Umbilical cord (tissue), 1 donor: ENCODE measurements at regions not wholly inside any gene's neighbourhood (a gene's known extent, or its start where the extent isn't known, plus 50 kb on each side); places are given as distances from the start of the nearest gene placed in this dataset.

Experiments used
- DNase-seq: peaks from one replicate; pipeline ENCODE4 v3.0.0-alpha.2; 2015; ENCODE audit warnings: low spot score

- DNase-seq: no peak
Measured at GRCh38 chr16:60563166-60563565, 1473.1 kb downstream of the CDH8 start.

DNA sequence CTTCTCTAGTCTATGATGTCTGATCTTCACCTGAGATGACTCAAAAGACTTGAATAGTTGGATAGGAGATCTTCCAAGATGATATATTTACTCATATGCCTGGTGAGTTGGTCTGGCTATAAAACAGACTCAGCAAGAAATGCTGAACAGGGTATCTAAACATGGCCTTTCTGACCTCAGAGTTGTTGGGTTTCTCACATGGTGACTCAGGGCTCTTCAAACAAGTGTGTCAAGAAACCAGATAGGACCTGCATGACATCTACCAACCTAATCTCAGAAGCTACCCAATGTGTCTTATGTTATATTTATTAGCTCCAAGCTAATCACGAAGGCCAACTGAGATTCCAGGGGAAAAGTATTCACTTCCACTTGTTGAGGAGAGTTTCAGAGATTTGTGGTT is 1477.3 kb downstream of the CDH8 start:
- no peak for DNase-seq

DNA sequence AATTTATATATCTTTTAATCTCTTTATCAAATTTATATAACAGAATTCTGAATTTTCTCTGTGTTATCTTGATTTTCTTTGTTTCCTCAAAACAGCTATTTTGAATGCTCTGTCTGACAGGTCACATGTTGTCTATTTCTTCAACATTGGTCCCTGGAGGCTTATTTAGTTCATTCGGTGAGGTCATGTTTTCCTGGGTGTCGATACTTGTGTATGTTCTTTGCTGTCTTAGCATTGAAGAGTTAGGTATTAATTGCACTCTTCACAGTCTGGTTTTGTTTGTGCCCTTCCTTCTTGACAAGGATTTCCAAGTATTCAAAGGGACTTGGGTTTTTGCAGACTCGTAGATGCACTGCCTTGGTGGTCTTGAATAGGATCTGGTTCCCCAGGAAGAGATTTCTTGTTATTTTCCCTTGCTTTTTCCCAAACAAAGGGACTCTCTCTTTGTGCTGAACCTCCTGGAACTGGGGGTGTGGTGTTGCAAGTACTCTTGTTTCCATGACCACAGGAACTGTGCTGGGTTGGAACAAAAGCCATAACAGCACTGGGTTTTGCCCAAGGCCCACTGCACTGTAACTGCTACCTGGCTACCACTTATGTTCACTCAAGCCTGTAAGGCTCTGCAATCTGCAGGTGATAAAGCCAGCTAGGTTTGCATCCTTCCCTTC is 1483.0 kb downstream of the CDH8 start:
- DNase-seq: no peak

DNA sequence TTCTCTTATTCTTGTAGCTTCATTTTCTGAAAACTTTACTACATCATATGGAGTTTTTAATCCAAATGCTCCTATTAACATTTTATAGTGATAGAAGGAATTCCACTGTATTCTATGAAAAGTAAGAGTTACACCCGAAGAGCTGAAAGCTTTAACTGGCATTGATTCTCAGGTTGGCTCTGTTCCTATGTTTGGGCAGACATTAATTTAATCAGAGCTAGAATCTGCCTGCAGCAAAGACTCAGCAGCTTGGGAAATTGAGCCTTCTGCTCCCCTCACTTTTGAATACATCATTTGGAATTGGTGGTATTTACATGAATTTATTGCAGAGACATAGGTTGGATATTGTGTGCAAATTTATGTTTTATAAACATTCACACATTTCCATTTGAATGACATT is 1494.7 kb downstream of the CDH8 start:
- DNase-seq: no peak

DNA sequence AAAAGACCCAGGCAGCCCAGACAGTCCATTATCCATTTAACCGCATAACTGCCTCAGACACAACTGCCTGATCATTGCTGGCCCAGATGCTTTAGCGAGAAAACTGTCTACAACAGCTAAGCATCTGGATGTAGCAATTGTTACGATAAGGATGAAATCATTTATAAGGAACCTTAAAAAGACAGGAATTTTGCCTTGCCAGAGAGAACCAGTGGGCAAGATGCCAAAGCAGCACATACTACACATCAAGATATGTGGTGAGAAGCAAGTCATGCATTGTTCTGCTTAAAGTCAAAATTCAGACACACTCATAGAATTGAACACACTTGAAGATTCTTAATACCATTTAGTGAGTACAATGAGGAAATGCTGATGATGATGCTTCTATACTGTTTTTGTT is 1525.3 kb downstream of the CDH8 start:
- DNase-seq: no peak

- no peak for DNase-seq
Measured at GRCh38 chr16:60510208-60510607, 1526.0 kb downstream of the CDH8 start.

- no peak for DNase-seq
Measured at GRCh38 chr16:60491273-60491672, 1545.0 kb downstream of the CDH8 start.

DNA sequence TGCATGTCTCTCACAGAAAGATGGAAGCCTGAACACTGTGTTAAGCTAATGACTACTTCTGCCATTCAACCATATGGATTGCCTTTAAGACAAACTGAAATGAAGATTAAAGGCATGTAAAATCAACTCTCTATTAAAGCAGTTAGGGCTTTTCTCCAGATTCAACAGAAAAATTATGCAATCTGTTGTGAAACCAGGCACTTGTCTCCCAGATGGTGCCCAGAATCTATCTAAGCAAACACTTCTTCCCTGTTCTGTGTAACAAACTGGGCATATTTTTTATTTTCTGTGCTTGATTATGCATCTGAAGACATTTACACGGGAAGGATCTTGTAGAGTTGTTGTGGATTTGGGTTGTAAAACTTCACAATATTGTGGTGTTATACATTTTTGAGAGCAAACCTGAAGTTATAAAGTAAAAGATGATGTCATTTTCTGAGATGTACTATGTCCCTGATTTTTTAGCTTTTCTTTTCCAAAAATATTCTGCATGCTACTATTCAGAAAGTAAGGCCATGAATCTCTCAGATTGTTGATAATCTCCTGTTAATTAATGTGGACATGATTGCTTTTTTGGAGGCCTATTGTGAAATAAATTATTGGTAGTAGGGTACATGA is 1550.3 kb downstream of the CDH8 start:
- DNase-seq: no peak

DNA sequence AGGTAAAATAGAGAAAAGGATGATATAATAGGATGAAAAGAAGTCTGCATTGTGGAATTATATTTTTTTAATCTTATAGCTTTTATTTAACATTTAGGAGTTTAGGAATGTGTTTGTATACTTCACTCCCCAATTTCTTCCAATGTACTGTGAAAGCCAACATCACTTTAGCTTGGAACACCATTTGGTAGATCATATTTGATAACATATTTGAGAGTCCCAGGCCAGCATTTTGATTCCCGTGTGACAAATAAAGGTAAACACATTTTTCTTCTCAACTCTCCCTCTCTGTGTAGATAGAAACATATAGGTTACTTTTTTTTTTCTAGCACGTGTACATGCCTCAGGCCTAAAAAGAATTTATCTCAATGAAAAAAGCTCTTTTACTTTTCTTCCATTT is 1551.3 kb downstream of the CDH8 start:
- no peak for DNase-seq

DNA sequence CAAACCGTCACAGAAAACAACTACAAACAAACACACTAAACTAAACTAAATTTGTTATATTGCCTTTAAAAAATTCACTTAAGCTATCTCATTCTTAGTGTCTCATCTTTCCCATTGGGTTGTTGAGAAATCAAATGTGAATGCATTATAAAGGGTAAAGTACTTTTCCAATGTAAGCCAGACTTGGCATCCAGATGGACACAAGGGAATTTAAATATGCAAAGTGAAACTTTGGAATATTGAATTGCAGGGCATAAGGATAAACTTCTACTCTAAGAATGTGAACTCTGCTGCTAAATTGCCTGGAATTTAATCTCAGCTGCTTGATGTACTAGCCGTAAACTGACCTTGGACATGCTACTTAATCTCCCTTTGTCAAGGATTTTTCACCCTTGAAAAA is 1554.6 kb downstream of the CDH8 start:
- DNase-seq: no peak

GRCh38 chr16:60478810-60479209 is 1557.4 kb downstream of the CDH8 start:
- DNase-seq: no peak

DNA sequence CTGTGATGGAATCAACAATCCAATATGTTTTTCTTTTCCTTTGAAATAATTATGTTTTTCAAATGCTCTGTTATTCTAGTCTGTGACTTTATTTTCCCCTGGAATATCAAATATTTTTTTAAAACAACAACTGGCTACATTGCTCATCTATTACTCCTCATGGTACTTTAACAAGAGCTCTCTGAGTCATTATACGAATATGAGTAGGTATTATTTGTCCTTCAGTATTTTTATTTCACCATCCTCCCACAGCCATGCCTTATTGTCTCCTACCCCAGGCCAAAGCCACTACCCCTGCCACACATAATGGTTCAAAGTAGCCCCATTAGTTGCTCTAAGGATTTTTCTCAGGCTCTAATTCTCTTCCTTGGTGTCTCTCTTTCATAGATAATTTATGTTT is 1572.3 kb downstream of the CDH8 start:
- DNase-seq: no peak

DNA sequence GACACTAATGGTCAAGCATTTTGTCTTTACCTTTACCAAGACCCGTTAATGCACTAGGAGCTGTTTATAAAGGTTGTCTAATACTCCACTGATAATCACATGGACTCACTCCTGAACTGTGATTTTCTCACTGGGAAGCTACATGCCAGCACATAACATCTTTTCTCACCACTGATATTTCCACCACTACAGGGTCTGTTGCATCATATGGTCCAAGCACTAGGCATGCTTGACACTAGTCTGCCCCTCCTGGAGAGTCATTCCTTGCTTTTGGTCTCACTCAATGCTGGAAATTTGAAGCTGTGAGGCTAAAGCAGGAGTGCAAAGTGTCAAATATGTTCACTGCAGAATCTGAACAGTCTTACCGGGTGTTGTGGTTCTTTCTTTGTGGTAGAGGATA is 1576.8 kb downstream of the CDH8 start:
- DNase-seq: no peak

GRCh38 chr16:60458255-60458654 is 1578.0 kb downstream of the CDH8 start:
- DNase-seq: no peak

DNA sequence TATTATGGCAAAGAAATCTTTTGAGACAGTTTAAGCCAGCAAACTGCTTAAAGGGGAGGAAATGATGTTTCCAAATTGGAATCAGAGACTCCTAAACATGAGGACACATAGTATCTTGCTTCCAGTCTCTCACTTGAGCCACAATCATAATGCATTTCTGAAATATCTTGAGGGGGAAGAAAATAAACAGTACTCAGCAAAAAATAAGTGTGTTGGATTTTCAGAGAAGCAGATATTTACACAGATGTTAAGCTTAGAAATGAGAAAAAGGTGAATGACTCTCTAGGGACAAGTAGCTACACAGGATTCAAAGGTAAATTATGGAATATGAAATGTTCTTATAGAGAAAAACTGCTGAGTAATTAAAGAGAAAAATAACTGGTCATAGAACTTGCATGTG is 1583.6 kb downstream of the CDH8 start:
- DNase-seq: no peak

DNA sequence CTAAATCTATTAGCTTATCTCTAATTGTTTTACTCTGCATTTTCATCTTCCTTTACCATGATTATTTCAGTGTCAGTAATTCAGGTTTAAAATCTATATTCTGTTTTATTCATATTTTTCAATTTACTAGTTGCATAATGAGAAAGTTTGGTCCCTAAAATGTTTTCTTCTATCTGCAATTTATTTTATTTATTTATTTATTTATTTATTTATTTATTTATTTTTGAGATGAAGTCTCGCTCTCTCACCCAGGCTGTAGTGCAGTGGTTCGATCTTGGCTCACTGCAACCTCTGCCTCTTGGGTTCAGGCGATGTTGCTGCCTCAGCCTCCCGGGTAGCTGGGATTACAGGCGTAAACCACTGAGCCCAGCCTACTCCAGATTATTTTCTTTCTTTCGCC is 1597.3 kb downstream of the CDH8 start:
- DNase-seq: no peak

DNA sequence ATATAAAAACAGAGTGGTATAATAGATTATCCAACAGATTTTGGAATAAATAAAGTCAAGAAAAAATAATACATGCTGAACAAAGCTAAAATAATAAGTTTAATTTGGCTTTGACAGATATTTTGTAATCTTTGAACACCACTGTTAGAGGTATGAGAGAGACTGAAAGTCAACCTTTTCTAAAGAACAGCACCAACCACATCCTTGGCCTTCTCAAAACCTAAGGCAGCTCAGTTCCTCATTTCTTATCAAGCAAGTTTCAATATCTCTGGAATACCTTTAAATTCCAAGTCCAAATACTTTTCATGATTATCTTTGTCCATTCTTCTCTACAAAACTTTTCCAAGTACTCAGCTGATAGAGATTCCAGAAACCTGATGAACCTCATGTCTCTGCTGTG is 1603.8 kb downstream of the CDH8 start:
- no peak for DNase-seq

GRCh38 chr16:60419859-60420258 is 1616.4 kb downstream of the CDH8 start:
- no peak for DNase-seq

DNA sequence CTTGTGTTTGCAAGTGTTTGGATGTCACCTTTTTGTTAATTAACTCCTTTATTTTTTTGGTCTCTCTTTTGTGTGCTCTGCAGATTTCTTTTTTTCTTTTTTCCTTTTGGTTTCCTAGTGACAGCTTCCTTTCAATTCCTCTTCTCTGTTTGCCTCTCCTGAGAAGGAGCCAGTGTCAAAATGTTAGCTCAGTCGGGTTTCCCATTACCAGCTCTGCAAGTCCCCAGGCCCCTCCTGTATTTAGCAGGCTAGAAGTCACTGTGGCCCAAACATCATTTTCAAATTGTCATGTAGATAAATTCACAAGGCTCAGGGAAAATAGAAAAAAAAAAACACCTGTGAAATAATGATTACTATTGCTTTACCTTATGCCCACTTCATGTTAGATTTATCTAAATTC is 1621.6 kb downstream of the CDH8 start:
- no peak for DNase-seq

GRCh38 chr16:60413969-60414368 is 1622.3 kb downstream of the CDH8 start:
- no peak for DNase-seq

DNA sequence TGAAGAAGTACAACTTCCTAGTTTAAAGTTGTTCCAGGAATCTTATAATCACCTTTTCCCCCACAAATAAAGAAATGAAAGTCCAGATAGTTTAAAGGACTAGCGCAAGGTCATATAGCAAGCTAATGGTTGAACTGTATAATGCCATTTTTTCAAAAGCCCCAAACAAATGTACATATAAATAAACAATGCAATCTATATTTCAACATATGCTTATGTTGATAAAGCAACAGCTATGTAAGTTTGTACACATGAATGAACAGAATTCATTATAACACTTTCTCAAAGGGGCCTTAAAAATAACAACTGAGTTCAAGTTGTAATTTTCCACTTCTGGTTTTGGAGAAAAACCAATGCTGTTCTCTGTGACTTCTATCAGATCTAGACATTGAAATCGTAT is 1628.6 kb downstream of the CDH8 start:
- DNase-seq: no peak

- DNase-seq: no peak
Measured at GRCh38 chr16:60407034-60407433, 1629.2 kb downstream of the CDH8 start.

DNA sequence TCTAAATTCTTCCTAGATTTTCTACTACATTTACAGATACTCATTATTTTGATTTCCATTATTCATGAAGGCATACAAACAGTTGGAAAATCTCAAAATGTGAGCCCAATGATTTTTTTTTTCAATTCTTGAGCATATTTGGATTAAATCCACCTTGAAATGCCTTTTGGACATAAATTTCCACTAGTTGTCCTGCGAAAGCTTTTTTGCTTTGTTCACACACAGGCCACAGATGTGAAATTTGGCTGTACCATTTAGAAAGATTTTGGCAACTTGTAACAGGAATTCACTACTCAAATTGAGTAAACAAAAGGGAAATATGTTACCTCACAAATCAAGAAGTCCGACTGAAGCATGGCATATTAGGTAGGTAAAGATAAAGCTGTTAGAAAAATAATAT is 1631.0 kb downstream of the CDH8 start:
- DNase-seq: no peak

GRCh38 chr16:60404401-60404800 is 1631.8 kb downstream of the CDH8 start:
- DNase-seq: peak; percentile 58
